GM20431 (cell line): ENCODE measurements at regions not wholly inside any gene's neighbourhood (a gene's known extent, or its start where the extent isn't known, plus 50 kb on each side); places are given as distances from the start of the nearest gene placed in this dataset.

Source experiments
- in situ Hi-C: fragments of 300-500 bp; cut with MseI, MboI; formaldehyde crosslinking; loops from one replicate; pipeline ENCODE4 v1.15.0; 2020; ENCODE audit warnings: low sequenced_read_pairs; ENCODE audit not compliant: unreplicated experiment

GRCh38 chr17:77488531-77489238 lies 347.9 kb downstream of the SEC14L1 start:
- in situ Hi-C loops: no loop called here

- in situ Hi-C loops: no loop called here
Measured at GRCh38 chr17:77489239-77489892, 348.6 kb downstream of the SEC14L1 start.

GRCh38 chr17:77489893-77490255 lies 349.1 kb downstream of the SEC14L1 start:
- in situ Hi-C loops: loop anchor here (10.0 kb wide), 1 partner anchor 65 kb away; no protein-coding TSS in a partner anchor

- in situ Hi-C loops: loop anchor here (10.0 kb wide), 1 partner anchor 66 kb away; no protein-coding TSS in a partner anchor
Measured at GRCh38 chr17:77490361-77491183, 349.8 kb downstream of the SEC14L1 start.

GRCh38 chr17:77491921-77492445 lies 351.2 kb downstream of the SEC14L1 start:
- in situ Hi-C loops: loop anchor here (10.0 kb wide), 1 partner anchor 67 kb away; no protein-coding TSS in a partner anchor

- in situ Hi-C loops: loop anchor here (10.0 kb wide), 1 partner anchor 68 kb away; no protein-coding TSS in a partner anchor
Measured at GRCh38 chr17:77492446-77493237, 351.9 kb downstream of the SEC14L1 start.

- in situ Hi-C loops: loop anchor here (10.0 kb wide), 1 partner anchor 69 kb away; no protein-coding TSS in a partner anchor
Measured at GRCh38 chr17:77493238-77493820, 352.6 kb downstream of the SEC14L1 start.

GRCh38 chr17:77493901-77494663 lies 353.3 kb downstream of the SEC14L1 start:
- in situ Hi-C loops: loop anchor here (10.0 kb wide), 1 partner anchor 69 kb away; no protein-coding TSS in a partner anchor

- in situ Hi-C loops: loop anchor here (10.0 kb wide), 1 partner anchor 70 kb away; no protein-coding TSS in a partner anchor
Measured at GRCh38 chr17:77494664-77495435, 354.1 kb downstream of the SEC14L1 start.

GRCh38 chr17:77495575-77495974 lies 354.8 kb downstream of the SEC14L1 start:
- in situ Hi-C loops: loop anchor here (10.0 kb wide), 1 partner anchor 71 kb away; no protein-coding TSS in a partner anchor

GRCh38 chr17:77496401-77496801 lies 355.6 kb downstream of the SEC14L1 start:
- in situ Hi-C loops: loop anchor here (10.0 kb wide), 1 partner anchor 72 kb away; no protein-coding TSS in a partner anchor

GRCh38 chr17:77496831-77497577 lies 356.2 kb downstream of the SEC14L1 start:
- in situ Hi-C loops: loop anchor here (10.0 kb wide), 1 partner anchor 72 kb away; no protein-coding TSS in a partner anchor

- in situ Hi-C loops: loop anchor here (10.0 kb wide), 1 partner anchor 73 kb away; no protein-coding TSS in a partner anchor
Measured at GRCh38 chr17:77497578-77497934, 356.8 kb downstream of the SEC14L1 start.

GRCh38 chr17:77498091-77498741 lies 357.4 kb downstream of the SEC14L1 start:
- in situ Hi-C loops: loop anchor here (10.0 kb wide), 1 partner anchor 73 kb away; no protein-coding TSS in a partner anchor

GRCh38 chr17:77498791-77499698 lies 358.3 kb downstream of the SEC14L1 start:
- in situ Hi-C loops: loop anchor here (10.0 kb wide), 1 partner anchor 74 kb away; no protein-coding TSS in a partner anchor
